Transverse colon (tissue), 4 donors: ENCODE measurements at regions not wholly inside any gene's neighbourhood (a gene's known extent, or its start where the extent isn't known, plus 50 kb on each side); places are given as distances from the start of the nearest gene placed in this dataset.

Source experiments
- DNase-seq: peaks from one replicate; pipeline ENCODE4 v3.0.0-alpha.2; 2019
- H3K27ac ChIP-seq, 4 donors: fragments of 200-600 bp; sonication (generic); 2 replicates each; pipeline ENCODE4 v1.5.1; 2016 to 2018; ENCODE audit warnings: inconsistent platforms in 4 of 4
- H3K27me3 ChIP-seq: fragments of 200-600 bp; sonication (generic); 2 replicates; pipeline ENCODE4 v1.5.1; 2017; ENCODE audit warnings: inconsistent platforms
- H3K36me3 ChIP-seq, 4 donors: fragments of 200-600 bp; sonication (generic); 2 replicates each; pipeline ENCODE4 v1.5.1; 2017 to 2019; ENCODE audit warnings: inconsistent platforms in 4 of 4
- H3K4me1 ChIP-seq, 4 donors: fragments of 200-600 bp; sonication (generic); 2 replicates each; pipeline ENCODE4 v1.5.1; 2017 to 2020; ENCODE audit warnings: inconsistent platforms in 4 of 4
- H3K4me3 ChIP-seq, 4 donors: fragments of 200-600 bp; sonication (generic); 1 replicate in 1 of 4; 2 replicates in 3 of 4; pipeline versions ENCODE4 v1.5.1 to v1.6.1; 2017 to 2019; ENCODE audit warnings: inconsistent platforms in 4 of 4
- H3K9me3 ChIP-seq, 2 donors: fragments of 200-600 bp; sonication (generic); 2 replicates each; pipeline ENCODE4 v1.5.1; 2017 to 2019; ENCODE audit warnings: inconsistent platforms in 2 of 2
- EP300 ChIP-seq: sonication (generic); formaldehyde crosslinking; IDR thresholded peaks from one replicate; pipeline ENCODE4 v1.6.1; 2017; ENCODE audit warnings: antibody characterized with exemption, low read depth
- POLR2A ChIP-seq: fragments of 450-650 bp; IDR thresholded peaks from one replicate; pipeline ENCODE4 v1.6.1; 2016; ENCODE audit warnings: antibody characterized with exemption, mild to moderate bottlenecking, moderate library complexity
- POLR2AphosphoS5 ChIP-seq, 3 donors: sonication (generic); formaldehyde crosslinking; IDR thresholded peaks; one replicate each; pipeline ENCODE4 v1.6.1; 2016; ENCODE audit warnings: antibody characterized with exemption in 3 of 3
- WGBS, 2 donors: methylation state at CpG; one replicate each; pipeline ENCODE4 v1.1.5; 2018; ENCODE audit warnings: low coverage in 1 of 2; 5-methylcytosine and 5-hydroxymethylcytosine counted together
- in situ Hi-C, 4 donors: fragments of 200-750 bp; cut with MboI; loops; one replicate each; pipeline versions ENCODE4 v1.15.0 to v1.15.1; 2017; ENCODE audit warnings: low sequenced_read_pairs in 3 of 4, low pct_ligation_motif_present in 1 of 4, low pct_unique_long_range_greater_than_20kb in 1 of 4
- intact Hi-C: fragments of 100-400 bp; cut with DNase I; formaldehyde crosslinking; loops from one replicate; pipeline ENCODE4 v1.15.1; 2023; ENCODE audit warnings: low total_unique reads
- TF ChIP-seq, protein P1 (sequence below), 5 experiments: fragments of 200-600 bp in 3 of 5; fragments of 450-650 bp in 2 of 5; sonication (generic) in 3 of 5; IDR thresholded peaks; 1 replicate in 2 of 5; 2 replicates in 3 of 5; pipeline ENCODE4 v1.5.1; 2016 to 2017; ENCODE audit warnings: antibody characterized with exemption in 5 of 5, inconsistent platforms in 3 of 5, mild to moderate bottlenecking in 2 of 5, moderate library complexity in 1 of 5

GRCh38 chr9:113665756-113666155 lies 202.2 kb downstream of the RGS3 start:
- no peaks in the 10 kb centered on the region for H3K4me1 ChIP-seq
- H3K36me3 ChIP-seq = no peaks in the 10 kb centered on the region
- H3K27ac ChIP-seq = no peak overlapping the region
- 91% methylated on average over 7 of the region's 7 CpGs; no CpG with 5 or more reads in 1 of the 2 donors for WGBS, 2 donors
- no peak overlapping the region for H3K4me3 ChIP-seq
- DNase-seq = no peak
- intact Hi-C loops (no loop called here), in situ Hi-C loops (loop anchor here in 3 of 4 donors (25.0 kb wide), 2 partner anchors 353 to 528 kb away; partner anchors contain the start of gene RNF183 (in 2 of the 3))
- TF ChIP-seq POLR2A = no peak
- TF ChIP-seq EP300 = no peak
- TF ChIP-seq POLR2AphosphoS5 (IDR thresholded peaks at IDR 0.05) = no peak
- TF ChIP-seq, protein P1, sequence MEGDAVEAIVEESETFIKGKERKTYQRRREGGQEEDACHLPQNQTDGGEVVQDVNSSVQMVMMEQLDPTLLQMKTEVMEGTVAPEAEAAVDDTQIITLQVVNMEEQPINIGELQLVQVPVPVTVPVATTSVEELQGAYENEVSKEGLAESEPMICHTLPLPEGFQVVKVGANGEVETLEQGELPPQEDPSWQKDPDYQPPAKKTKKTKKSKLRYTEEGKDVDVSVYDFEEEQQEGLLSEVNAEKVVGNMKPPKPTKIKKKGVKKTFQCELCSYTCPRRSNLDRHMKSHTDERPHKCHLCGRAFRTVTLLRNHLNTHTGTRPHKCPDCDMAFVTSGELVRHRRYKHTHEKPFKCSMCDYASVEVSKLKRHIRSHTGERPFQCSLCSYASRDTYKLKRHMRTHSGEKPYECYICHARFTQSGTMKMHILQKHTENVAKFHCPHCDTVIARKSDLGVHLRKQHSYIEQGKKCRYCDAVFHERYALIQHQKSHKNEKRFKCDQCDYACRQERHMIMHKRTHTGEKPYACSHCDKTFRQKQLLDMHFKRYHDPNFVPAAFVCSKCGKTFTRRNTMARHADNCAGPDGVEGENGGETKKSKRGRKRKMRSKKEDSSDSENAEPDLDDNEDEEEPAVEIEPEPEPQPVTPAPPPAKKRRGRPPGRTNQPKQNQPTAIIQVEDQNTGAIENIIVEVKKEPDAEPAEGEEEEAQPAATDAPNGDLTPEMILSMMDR (IDR thresholded peaks at IDR 0.05) = no peak
- H3K27me3 ChIP-seq = peaks cover 12% of the 10 kb centered on the region
- H3K9me3 ChIP-seq = no peaks in the 10 kb centered on the region

DNA sequence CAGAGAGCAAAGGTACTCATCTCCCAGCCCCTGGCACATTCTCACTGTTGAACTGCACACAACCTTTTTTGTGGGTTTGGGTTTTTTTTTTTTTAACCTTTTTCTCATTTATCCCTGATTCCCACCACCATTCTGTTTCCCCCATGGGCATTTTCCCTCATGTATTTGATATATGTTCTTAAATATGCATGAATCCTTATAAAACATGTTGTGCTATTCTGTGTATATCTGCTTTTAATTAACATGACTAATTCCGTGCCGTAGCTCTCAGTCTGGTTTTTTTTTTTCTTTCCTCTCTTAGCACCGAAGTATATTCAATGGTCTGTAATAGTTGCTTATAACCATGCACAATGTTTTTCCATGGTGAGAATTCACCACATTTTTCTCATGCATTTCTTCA lies 204.5 kb downstream of the RGS3 start:
- 66 to 74% methylated on average over 3 of the region's 3 CpGs for WGBS, 2 donors
- no peaks in the 10 kb centered on the region for H3K9me3 ChIP-seq
- no peak overlapping the region for H3K4me3 ChIP-seq
- H3K27me3 ChIP-seq = no peaks in the 10 kb centered on the region
- H3K36me3 ChIP-seq = no peaks in the 10 kb centered on the region
- DNase-seq = no peak
- H3K4me1 ChIP-seq = no peaks in the 10 kb centered on the region
- in situ Hi-C loops = loop anchor here in 3 of 4 donors (25.0 kb wide), 2 partner anchors 356 to 531 kb away; partner anchors contain the start of gene RNF183 (in 2 of the 3)
- intact Hi-C loops = no loop called here
- TF ChIP-seq POLR2AphosphoS5 (IDR thresholded peaks at IDR 0.05) (no peak), POLR2A (no peak), EP300 (no peak)
- TF ChIP-seq, protein P1 (IDR thresholded peaks at IDR 0.05) = no peak
- H3K27ac ChIP-seq = no peak overlapping the region

GRCh38 chr9:113669522-113670115 lies 206.1 kb downstream of the RGS3 start:
- intact Hi-C loops = no loop called here
- no peak for DNase-seq
- TF ChIP-seq POLR2A = no peak
- TF ChIP-seq, protein P1 (IDR thresholded peaks at IDR 0.05) = no peak
- TF ChIP-seq EP300 = no peak
- TF ChIP-seq POLR2AphosphoS5 (IDR thresholded peaks at IDR 0.05) = no peak
- Histone ChIP-seq H3K4me1 (no peaks in the 10 kb centered on the region), H3K27me3 (no peaks in the 10 kb centered on the region), H3K27ac (no peak overlapping the region), H3K9me3 (no peaks in the 10 kb centered on the region), H3K4me3 (no peak overlapping the region), H3K36me3 (no peaks in the 10 kb centered on the region)
- in situ Hi-C loops = loop anchor here in 3 of 4 donors (25.0 kb wide), 2 partner anchors 357 to 532 kb away; partner anchors contain the start of gene RNF183 (in 2 of the 3)
- 57 to 85% methylated on average over 1 to 4 of the region's 4 CpGs for WGBS, 2 donors

- no peak for DNase-seq
- no peaks in the 10 kb centered on the region for H3K9me3 ChIP-seq
- H3K4me1 ChIP-seq = no peaks in the 10 kb centered on the region
- intact Hi-C loops (no loop called here), in situ Hi-C loops (loop anchor here in 3 of 4 donors (25.0 kb wide), 2 partner anchors 361 to 536 kb away; partner anchors contain the start of gene RNF183 (in 2 of the 3))
- H3K27me3 ChIP-seq = peaks cover 7% of the 10 kb centered on the region
- 75 to 85% methylated on average over 4 to 7 of the region's 7 CpGs for WGBS, 2 donors
- no peaks in the 10 kb centered on the region for H3K36me3 ChIP-seq
- TF ChIP-seq, protein P1 (IDR thresholded peaks at IDR 0.05) = no peak
- TF ChIP-seq EP300 = no peak
- TF ChIP-seq POLR2AphosphoS5 (IDR thresholded peaks at IDR 0.05) = no peak
- TF ChIP-seq POLR2A = no peak
- H3K27ac ChIP-seq = no peak overlapping the region
- no peak overlapping the region for H3K4me3 ChIP-seq
These were observed 202.4 kb upstream of the ZNF618 start for GRCh38 chr9:113673726-113674125.
